ENCODE measurements at regions not wholly inside any gene's neighbourhood (a gene's known extent, or its start where the extent isn't known, plus 50 kb on each side); places are given as distances from the start of the nearest gene placed in this dataset.

DNA sequence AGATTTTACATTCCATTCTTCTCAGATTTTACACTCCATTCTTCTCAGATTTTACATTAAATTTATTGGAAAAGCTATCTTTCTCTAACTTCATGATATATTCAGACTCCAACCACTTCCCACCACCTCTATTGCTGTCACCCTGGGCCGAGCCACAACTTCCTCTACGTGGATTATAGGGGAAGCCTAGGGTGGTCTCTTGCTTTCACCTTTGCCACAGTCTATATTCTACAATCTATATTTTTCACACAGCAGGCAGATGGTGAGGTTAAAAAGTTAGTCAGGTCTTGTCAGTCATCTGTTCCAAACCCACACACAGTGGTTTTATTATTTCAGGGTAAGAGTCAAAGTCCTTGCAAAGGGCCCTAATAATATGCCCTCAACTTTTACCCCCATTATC is 370.8 kb upstream of the SUCLG2 start:
- no peak overlapping the region for H3K27ac Mint-ChIP-seq
- no peaks in the 10 kb centered on the region for H3K27me3 Mint-ChIP-seq
- CTCF ChIA-PET: no interaction called here
- no peak for ATAC-seq
- peaks cover 6% of the 10 kb centered on the region for H3K4me1 Mint-ChIP-seq
- DNase-seq: no peak
- H3K36me3 Mint-ChIP-seq: no peaks in the 10 kb centered on the region
- no peak overlapping the region for H3K4me3 Mint-ChIP-seq
- H3K9me3 Mint-ChIP-seq (ENCODE audit: low read depth): no peaks in the 10 kb centered on the region

GRCh38 chr3:68019876-68020275 is 365.5 kb upstream of the SUCLG2 start:
- H3K9me3 Mint-ChIP-seq (ENCODE audit: low read depth): no peaks in the 10 kb centered on the region
- no peak overlapping the region for H3K4me3 Mint-ChIP-seq
- H3K36me3 Mint-ChIP-seq: no peaks in the 10 kb centered on the region
- ATAC-seq (no peak), DNase-seq (no peak)
- no peaks in the 10 kb centered on the region for H3K27me3 Mint-ChIP-seq
- peaks cover 2% of the 10 kb centered on the region for H3K4me1 Mint-ChIP-seq
- CTCF ChIA-PET: no interaction called here
- no peak overlapping the region for H3K27ac Mint-ChIP-seq

GRCh38 chr3:68018275-68018674 is 363.9 kb upstream of the SUCLG2 start:
- DNase-seq: no peak
- Mint-ChIP-seq H3K9me3 (ENCODE audit: low read depth) (no peaks in the 10 kb centered on the region), H3K36me3 (no peaks in the 10 kb centered on the region), H3K4me3 (no peak overlapping the region), H3K4me1 (no peaks in the 10 kb centered on the region), H3K27me3 (no peaks in the 10 kb centered on the region), H3K27ac (no peak overlapping the region)
- CTCF ChIA-PET: no interaction called here
- ATAC-seq: no peak

- Mint-ChIP-seq H3K4me1 (no peaks in the 10 kb centered on the region), H3K27ac (no peak overlapping the region), H3K4me3 (no peak overlapping the region), H3K9me3 (ENCODE audit: low read depth) (no peaks in the 10 kb centered on the region), H3K36me3 (no peaks in the 10 kb centered on the region), H3K27me3 (no peaks in the 10 kb centered on the region)
- CTCF ChIA-PET: no interaction called here
- no peak for DNase-seq
- no peak for ATAC-seq
Measured at GRCh38 chr3:68017069-68017468, 362.7 kb upstream of the SUCLG2 start.

DNA sequence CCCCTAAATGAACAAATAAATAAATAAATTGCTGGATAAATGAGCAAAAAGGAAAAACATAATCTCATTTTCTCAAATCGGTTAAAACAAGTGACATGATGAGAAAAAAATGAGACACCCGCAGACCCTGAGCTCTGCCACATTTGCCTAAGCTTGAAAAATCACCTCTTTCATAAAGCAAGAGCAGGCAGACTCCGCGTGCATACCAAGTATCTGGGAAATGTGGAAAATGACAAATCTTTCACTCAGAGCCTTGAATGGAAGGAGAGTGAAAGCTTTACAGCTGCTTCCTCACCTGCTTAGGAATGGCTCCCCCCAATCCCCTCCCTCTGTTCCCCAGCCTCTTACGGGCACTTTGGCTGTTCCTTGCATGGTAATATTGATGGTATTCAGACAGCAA is 355.5 kb upstream of the SUCLG2 start:
- CTCF ChIA-PET: no interaction called here
- Mint-ChIP-seq H3K4me3 (no peak overlapping the region), H3K36me3 (no peaks in the 10 kb centered on the region), H3K9me3 (ENCODE audit: low read depth) (no peaks in the 10 kb centered on the region), H3K27ac (no peak overlapping the region), H3K4me1 (peaks cover 10% of the 10 kb centered on the region), H3K27me3 (peaks cover 37% of the 10 kb centered on the region)
- ATAC-seq: no peak
- DNase-seq: no peak

DNA sequence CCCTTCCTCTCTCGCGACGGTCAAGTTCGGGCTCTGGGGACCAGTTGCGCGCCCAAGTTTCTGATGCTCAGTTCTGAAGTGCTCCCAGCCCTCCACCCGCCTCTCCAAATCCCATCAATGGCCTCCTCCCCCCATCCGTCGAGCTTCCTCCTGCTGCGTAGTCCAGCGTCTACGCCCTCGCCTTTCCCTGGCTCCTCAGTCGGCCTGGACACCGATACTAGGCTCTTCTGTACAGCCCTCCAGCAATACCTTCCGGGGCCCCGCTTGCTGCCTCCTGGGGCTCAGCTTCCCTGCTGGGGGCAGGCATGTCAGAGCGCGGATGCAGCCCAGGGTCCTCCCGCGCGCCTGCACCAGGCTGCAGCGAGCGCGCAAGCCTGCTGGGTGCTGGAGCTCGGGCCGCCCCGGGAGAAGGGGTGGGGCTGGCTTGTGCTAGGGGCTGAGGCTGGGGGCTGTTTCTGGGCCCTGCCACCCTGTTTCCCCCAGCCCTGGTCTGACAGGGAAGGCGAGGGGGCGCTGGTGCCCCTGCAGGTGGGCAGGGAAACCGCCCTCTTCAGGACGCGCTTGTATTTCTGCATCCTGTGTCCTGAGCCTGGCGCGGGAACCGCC is 353.3 kb upstream of the SUCLG2 start:
- Mint-ChIP-seq H3K36me3 (no peaks in the 10 kb centered on the region), H3K9me3 (ENCODE audit: low read depth) (no peaks in the 10 kb centered on the region), H3K27ac (no peak overlapping the region), H3K27me3 (peaks cover 52% of the 10 kb centered on the region), H3K4me3 (peak overlapping the region; percentile 62), H3K4me1 (peaks cover 10% of the 10 kb centered on the region)
- CTCF ChIA-PET: no interaction called here
- DNase-seq (no peak), ATAC-seq (peak; percentile 65)

DNA sequence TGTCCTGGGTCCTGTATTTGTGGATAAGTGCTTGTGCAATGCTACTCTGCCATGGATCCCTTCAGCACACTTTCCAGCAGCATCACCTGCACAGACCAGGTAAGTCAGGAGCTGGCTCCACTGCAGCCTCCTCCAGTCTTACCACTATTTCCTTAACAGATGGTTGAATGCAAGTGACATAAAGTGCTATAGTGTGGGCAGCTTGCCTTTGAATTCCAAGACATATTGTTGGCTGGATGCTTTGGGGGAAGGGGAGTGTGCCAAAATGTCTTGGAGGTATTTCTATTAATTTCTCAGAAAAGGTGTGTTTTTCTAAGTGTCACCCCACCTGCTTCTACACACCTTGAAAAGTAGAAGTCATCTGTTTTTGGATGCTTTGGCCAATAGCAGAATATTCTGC is 352.2 kb upstream of the SUCLG2 start:
- ATAC-seq: no peak
- no peak overlapping the region for H3K27ac Mint-ChIP-seq
- no peak for DNase-seq
- CTCF ChIA-PET: no interaction called here
- H3K4me1 Mint-ChIP-seq: peaks cover 10% of the 10 kb centered on the region
- H3K4me3 Mint-ChIP-seq: no peak overlapping the region
- no peaks in the 10 kb centered on the region for H3K9me3 Mint-ChIP-seq (ENCODE audit: low read depth)
- no peaks in the 10 kb centered on the region for H3K36me3 Mint-ChIP-seq
- H3K27me3 Mint-ChIP-seq: peaks cover 52% of the 10 kb centered on the region

GRCh38 chr3:68004091-68004490 is 349.7 kb upstream of the SUCLG2 start:
- CTCF ChIA-PET: no interaction called here
- no peak for ATAC-seq
- no peaks in the 10 kb centered on the region for H3K36me3 Mint-ChIP-seq
- H3K4me3 Mint-ChIP-seq: no peak overlapping the region
- H3K4me1 Mint-ChIP-seq: peaks cover 10% of the 10 kb centered on the region
- H3K27me3 Mint-ChIP-seq: peaks cover 49% of the 10 kb centered on the region
- H3K9me3 Mint-ChIP-seq (ENCODE audit: low read depth): no peaks in the 10 kb centered on the region
- no peak for DNase-seq
- H3K27ac Mint-ChIP-seq: no peak overlapping the region

- DNase-seq (no peak), ATAC-seq (no peak)
- Mint-ChIP-seq H3K4me3 (no peak overlapping the region), H3K36me3 (no peaks in the 10 kb centered on the region), H3K27ac (no peak overlapping the region), H3K4me1 (no peaks in the 10 kb centered on the region), H3K27me3 (peaks cover 3% of the 10 kb centered on the region), H3K9me3 (ENCODE audit: low read depth) (no peaks in the 10 kb centered on the region)
- CTCF ChIA-PET: no interaction called here
Measured at GRCh38 chr3:67998281-67998680, 343.9 kb upstream of the SUCLG2 start.

DNA sequence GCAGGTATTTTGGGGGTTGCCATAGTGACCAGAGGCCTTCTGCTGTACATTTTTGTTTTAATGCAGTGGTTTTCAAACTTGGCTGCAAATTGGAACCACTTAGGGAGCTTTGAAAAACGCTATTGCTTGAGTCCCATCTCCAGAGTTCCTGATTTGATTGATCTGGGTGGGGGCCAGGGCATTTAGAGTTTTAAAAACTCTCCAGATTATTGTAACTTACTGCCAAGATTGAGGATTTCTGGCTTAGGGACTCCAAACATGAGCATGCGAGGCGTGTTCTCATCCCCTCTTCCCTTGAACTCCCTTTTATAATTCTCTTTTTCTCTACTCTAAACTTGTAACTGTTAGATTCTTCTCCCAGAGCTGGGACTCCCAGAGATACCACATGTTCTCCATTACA is 340.8 kb upstream of the SUCLG2 start:
- no peak overlapping the region for H3K4me3 Mint-ChIP-seq
- H3K4me1 Mint-ChIP-seq: no peaks in the 10 kb centered on the region
- ATAC-seq: no peak
- H3K27me3 Mint-ChIP-seq: no peaks in the 10 kb centered on the region
- no peaks in the 10 kb centered on the region for H3K36me3 Mint-ChIP-seq
- no peak for DNase-seq
- no peak overlapping the region for H3K27ac Mint-ChIP-seq
- no peaks in the 10 kb centered on the region for H3K9me3 Mint-ChIP-seq (ENCODE audit: low read depth)
- CTCF ChIA-PET: no interaction called here

- Mint-ChIP-seq H3K4me1 (no peaks in the 10 kb centered on the region), H3K27me3 (no peaks in the 10 kb centered on the region), H3K27ac (no peak overlapping the region), H3K36me3 (no peaks in the 10 kb centered on the region), H3K9me3 (ENCODE audit: low read depth) (no peaks in the 10 kb centered on the region), H3K4me3 (no peak overlapping the region)
- CTCF ChIA-PET: no interaction called here
- no peak for DNase-seq
- no peak for ATAC-seq
Measured at GRCh38 chr3:67986706-67987105, 332.3 kb upstream of the SUCLG2 start.

- Mint-ChIP-seq H3K27me3 (no peaks in the 10 kb centered on the region), H3K4me3 (no peak overlapping the region), H3K27ac (no peak overlapping the region), H3K36me3 (no peaks in the 10 kb centered on the region), H3K9me3 (ENCODE audit: low read depth) (no peaks in the 10 kb centered on the region), H3K4me1 (no peaks in the 10 kb centered on the region)
- DNase-seq (no peak), ATAC-seq (no peak)
- CTCF ChIA-PET: no interaction called here
Measured at GRCh38 chr3:67983166-67983565, 328.8 kb upstream of the SUCLG2 start.

- H3K27ac Mint-ChIP-seq: no peak overlapping the region
- H3K9me3 Mint-ChIP-seq (ENCODE audit: low read depth): no peaks in the 10 kb centered on the region
- no peaks in the 10 kb centered on the region for H3K27me3 Mint-ChIP-seq
- no peaks in the 10 kb centered on the region for H3K4me1 Mint-ChIP-seq
- no peak overlapping the region for H3K4me3 Mint-ChIP-seq
- H3K36me3 Mint-ChIP-seq: no peaks in the 10 kb centered on the region
- CTCF ChIA-PET: no interaction called here
- ATAC-seq (no peak), DNase-seq (no peak)
Measured at GRCh38 chr3:67981077-67981476, 326.7 kb upstream of the SUCLG2 start.

DNA sequence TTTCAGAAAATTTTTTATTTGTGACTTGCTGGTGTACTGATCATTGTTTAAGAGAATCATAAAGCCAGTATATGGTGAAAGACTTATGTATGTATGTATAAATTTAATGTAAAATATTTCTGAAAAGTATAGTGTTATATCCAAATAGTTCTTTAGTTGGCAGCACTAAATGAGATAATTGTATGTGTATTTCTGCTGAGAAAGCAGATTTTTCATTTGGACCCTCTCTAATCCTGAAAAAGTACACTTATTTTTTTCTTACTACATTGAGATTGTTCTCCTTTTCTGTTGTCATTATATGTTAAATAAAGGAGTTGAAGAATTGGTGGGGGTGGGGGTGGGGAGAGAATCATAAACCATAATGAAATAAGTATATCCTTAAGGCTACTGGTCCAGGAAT is 324.9 kb upstream of the SUCLG2 start:
- no peaks in the 10 kb centered on the region for H3K4me1 Mint-ChIP-seq
- H3K27ac Mint-ChIP-seq: no peak overlapping the region
- no peaks in the 10 kb centered on the region for H3K9me3 Mint-ChIP-seq (ENCODE audit: low read depth)
- no peak for ATAC-seq
- CTCF ChIA-PET: no interaction called here
- no peaks in the 10 kb centered on the region for H3K36me3 Mint-ChIP-seq
- no peaks in the 10 kb centered on the region for H3K27me3 Mint-ChIP-seq
- no peak for DNase-seq
- no peak overlapping the region for H3K4me3 Mint-ChIP-seq

- Mint-ChIP-seq H3K27ac (no peak overlapping the region), H3K4me1 (no peaks in the 10 kb centered on the region), H3K9me3 (ENCODE audit: low read depth) (peaks cover 3% of the 10 kb centered on the region), H3K4me3 (no peak overlapping the region), H3K36me3 (no peaks in the 10 kb centered on the region), H3K27me3 (no peaks in the 10 kb centered on the region)
- no peak for ATAC-seq
- CTCF ChIA-PET: no interaction called here
- no peak for DNase-seq
Measured at GRCh38 chr3:67977762-67978161, 323.4 kb upstream of the SUCLG2 start.
